ENCODE measurements at regions not wholly inside any gene's neighbourhood (a gene's known extent, or its start where the extent isn't known, plus 50 kb on each side); places are given as distances from the start of the nearest gene placed in this dataset.

DNA sequence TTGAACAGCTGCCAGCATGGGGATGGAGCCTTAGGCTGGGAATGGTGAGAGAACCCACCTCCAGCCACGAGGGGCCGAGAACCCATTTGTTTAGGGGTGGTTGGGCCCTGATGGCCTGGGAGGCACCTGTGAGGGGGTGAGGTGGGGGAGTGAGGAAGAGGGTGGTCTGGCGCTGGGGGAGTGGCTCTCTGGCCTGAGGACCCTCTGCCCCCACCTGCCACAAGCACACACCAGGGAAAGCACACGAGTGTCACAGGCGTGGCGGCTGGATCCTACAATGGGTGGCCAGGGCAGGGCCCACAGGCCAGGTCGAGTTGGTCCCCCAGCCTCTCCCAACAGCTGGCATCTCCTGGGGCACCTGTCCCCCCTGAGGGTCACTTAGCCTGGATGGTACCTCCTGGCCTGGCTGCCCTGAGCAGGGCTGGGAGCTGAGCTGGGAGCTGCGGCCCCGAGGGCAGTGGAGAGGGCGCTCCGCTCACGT lies 340.5 kb downstream of the TMEM121 start:
- TF ChIP-seq, protein P1, sequence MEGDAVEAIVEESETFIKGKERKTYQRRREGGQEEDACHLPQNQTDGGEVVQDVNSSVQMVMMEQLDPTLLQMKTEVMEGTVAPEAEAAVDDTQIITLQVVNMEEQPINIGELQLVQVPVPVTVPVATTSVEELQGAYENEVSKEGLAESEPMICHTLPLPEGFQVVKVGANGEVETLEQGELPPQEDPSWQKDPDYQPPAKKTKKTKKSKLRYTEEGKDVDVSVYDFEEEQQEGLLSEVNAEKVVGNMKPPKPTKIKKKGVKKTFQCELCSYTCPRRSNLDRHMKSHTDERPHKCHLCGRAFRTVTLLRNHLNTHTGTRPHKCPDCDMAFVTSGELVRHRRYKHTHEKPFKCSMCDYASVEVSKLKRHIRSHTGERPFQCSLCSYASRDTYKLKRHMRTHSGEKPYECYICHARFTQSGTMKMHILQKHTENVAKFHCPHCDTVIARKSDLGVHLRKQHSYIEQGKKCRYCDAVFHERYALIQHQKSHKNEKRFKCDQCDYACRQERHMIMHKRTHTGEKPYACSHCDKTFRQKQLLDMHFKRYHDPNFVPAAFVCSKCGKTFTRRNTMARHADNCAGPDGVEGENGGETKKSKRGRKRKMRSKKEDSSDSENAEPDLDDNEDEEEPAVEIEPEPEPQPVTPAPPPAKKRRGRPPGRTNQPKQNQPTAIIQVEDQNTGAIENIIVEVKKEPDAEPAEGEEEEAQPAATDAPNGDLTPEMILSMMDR (conservative IDR thresholded peaks at IDR 0.05), result no peak

DNA sequence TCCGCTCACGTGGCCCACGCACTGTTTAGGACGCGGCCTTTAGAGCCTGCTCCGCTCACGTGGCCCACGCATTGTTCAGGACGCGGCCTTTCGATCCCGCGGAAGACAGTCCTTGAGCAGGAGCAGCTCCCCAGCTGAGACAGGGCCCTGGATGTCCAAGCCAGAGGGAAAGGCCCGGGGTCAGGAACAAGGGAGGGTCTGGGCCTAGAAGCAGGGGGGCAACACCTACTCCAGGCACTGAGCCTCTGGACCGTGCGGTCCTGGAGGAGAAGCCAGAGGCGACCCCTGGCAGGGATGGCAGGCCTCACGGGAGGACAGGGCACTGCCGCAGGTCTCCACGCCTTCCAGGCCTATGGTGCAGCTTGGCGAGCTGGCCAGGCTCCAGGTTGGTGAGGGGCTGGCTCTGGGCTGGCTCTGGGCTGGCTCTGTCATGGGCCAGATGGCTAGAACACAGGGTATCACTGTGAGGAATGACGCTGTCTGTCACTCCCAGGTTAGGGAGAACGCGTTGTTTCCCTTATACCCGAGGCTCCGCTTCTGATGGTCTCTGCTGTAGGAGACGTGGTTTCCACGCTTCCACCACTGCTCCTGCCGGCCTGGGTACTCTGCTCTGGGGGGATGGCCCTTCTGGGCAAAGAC lies 341.7 kb downstream of the TMEM121 start:
- TF ChIP-seq, protein P1 (conservative IDR thresholded peaks at IDR 0.05), result no peak
- no peak overlapping the region for H3K27ac ChIP-seq

More for the DNA sequence above, 340.5 kb downstream of the TMEM121 start:
- H3K27ac ChIP-seq, result no peak overlapping the region

DNA sequence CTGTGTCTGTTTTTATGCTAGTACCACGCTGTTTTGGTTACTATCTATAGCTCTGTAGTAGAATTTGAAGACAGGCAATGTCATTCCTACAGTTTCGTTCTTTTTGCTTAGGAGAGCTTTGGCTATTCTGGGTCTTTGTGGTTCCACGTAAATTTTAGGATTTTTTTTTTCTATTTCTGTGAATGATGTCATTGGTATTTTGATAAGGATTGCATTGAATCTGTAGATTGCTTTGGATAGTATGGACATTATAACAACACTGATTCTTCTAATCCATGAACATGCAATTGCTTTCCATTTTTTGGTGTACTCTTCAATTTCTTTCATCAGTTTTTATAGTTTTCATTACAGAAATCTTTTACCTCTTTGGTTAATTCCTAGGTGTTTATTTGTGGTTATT lies 345.2 kb downstream of the TMEM121 start:
- TF ChIP-seq, protein P1 (conservative IDR thresholded peaks at IDR 0.05), result no peak
- no peak overlapping the region for H3K27ac ChIP-seq

DNA sequence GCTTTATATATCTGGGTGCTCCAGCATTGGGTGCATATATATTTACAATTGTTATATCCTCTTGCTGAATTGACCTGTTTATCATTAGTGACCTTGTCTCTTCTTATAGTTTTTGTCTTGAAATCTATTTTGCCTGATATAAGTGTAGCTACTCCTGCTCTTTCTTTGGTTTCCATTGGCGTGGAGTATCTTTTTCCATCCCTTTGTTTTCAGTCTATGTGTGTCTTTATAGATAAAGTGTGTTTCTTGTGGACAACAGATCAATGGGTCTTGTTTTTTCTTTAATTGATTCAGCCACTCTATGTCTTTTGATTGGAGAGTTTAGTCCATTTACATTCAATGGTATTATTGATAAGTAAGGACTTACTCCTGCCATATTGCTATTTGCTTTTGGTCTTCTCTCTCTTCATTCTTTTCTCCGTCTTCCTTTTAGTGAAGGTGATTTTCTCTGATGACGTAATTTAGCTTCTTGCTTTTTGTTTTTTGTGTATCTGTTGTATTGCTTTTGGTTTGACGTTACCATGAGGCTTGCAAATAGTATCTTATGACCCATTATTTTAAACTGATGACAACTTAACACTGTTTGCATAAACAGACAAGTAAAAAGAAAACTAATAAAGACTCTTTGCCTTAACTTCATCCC lies 347.6 kb downstream of the TMEM121 start:
- TF ChIP-seq, protein P1 (conservative IDR thresholded peaks at IDR 0.05), result no peak
- no peak overlapping the region for H3K27ac ChIP-seq

DNA sequence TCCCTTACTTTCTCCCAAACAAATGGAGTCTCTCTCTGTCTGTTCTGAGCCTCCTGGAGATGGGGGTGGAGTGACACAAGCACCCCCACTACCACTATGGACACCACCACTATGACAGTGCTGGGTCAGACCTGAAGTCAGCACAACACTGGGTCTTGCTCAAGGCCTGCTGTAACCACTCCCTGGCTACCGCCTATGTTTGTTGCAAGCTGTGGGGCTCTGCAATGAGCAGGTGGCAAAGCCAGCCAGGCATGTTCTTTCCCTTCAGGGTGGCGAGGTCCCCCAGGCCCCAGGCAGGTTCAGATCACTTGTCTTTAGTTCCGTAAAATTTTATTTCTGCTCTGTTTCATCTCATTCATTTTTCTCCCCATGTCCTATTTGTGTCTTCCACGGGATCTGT lies 349.8 kb downstream of the TMEM121 start:
- TF ChIP-seq, protein P1 (conservative IDR thresholded peaks at IDR 0.05), result no peak
- H3K27ac ChIP-seq, result no peak overlapping the region

DNA sequence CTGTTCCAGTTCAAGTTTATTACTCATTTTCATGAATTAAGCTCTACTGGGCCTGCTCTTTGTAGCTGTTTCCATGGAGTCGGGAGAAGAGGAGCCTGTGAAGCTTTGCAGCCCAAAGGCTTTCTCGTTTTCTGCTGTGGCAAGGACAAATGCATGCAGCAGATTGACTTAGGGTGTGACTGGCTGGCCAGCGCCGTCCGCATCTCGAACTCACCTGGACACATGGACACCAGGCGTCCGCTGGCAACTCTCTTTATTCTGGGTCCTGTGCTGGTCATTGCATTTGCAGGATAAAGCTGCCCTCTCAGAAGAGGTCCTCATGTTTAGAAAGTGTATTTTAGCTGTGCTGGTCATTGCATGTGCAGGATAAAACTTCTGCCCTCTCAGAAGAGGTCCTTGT lies 350.4 kb downstream of the TMEM121 start:
- H3K27ac ChIP-seq, result no peak overlapping the region
- TF ChIP-seq, protein P1 (conservative IDR thresholded peaks at IDR 0.05), result no peak

DNA sequence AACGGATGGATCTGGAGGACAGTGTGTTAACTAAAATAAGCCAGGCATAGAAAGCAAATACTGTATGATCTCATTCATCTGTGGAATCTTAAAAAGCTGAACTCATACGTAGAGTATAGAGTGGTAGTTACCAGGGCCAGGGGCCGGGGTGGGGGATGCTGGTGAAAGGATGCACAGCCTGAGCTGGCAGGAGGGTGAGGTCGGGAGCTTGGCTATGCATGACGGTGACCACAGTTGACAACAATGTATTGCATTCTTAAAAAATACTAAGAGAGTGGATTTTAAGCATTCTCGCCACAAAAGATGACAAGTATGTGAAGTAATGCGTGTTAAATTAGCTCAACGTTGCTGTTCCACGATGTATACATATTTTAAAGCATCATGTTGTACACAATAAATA lies 351.3 kb downstream of the TMEM121 start:
- no peak overlapping the region for H3K27ac ChIP-seq
- TF ChIP-seq, protein P1 (conservative IDR thresholded peaks at IDR 0.05), result no peak

Measured in VCaP (cell line).